Upper lobe of left lung (tissue), 6 donors: ENCODE measurements at regions not wholly inside any gene's neighbourhood (a gene's known extent, or its start where the extent isn't known, plus 50 kb on each side); places are given as distances from the start of the nearest gene placed in this dataset.

Experiments
- ATAC-seq, 2 donors: fragments of 200-7000 bp; cut with Tn5 transposase; one replicate each; pipeline ENCODE4 v1.9.1; 2022; ENCODE audit warnings: mild to moderate bottlenecking in 2 of 2, moderate library complexity in 2 of 2; ENCODE audit not compliant: low FRiP score in 2 of 2
- DNase-seq, 2 donors: peaks; one replicate each; pipeline ENCODE4 v3.0.0-alpha.2; 2019 to 2020
- H3K27ac ChIP-seq, 4 donors: fragments of 200-600 bp; sonication (generic); one replicate each; pipeline ENCODE4 v1.5.1; 2016 to 2019
- H3K27me3 ChIP-seq, 4 donors: fragments of 200-600 bp; sonication (generic); one replicate each; pipeline ENCODE4 v1.5.1; 2017 to 2019
- H3K36me3 ChIP-seq, 4 donors: fragments of 200-600 bp; sonication (generic); one replicate each; pipeline ENCODE4 v1.5.1; 2016 to 2019
- H3K4me1 ChIP-seq, 4 donors: fragments of 200-600 bp; sonication (generic); one replicate each; pipeline ENCODE4 v1.5.1; 2018 to 2019
- H3K4me3 ChIP-seq, 4 donors: fragments of 200-600 bp; sonication (generic); one replicate each; pipeline ENCODE4 v1.5.1; 2017 to 2019; ENCODE audit warnings: mild to moderate bottlenecking in 2 of 4, moderate library complexity in 1 of 4
- H3K9me3 ChIP-seq, 4 donors: fragments of 200-600 bp; sonication (generic); one replicate each; pipeline ENCODE4 v1.5.1; 2018 to 2019
- EP300 ChIP-seq, 4 donors: sonication (generic); formaldehyde crosslinking; IDR thresholded peaks; one replicate each; pipeline ENCODE4 v1.5.1; 2017; ENCODE audit warnings: antibody characterized with exemption in 4 of 4, control low read depth in 2 of 4
- POLR2A ChIP-seq, 4 donors: fragments of 450-650 bp; IDR thresholded peaks; one replicate each; pipeline ENCODE4 v1.5.1; 2016 to 2017; ENCODE audit warnings: antibody characterized with exemption in 4 of 4, mild to moderate bottlenecking in 2 of 4
- POLR2AphosphoS5 ChIP-seq, 2 donors: sonication (generic); formaldehyde crosslinking; IDR thresholded peaks; one replicate each; pipeline ENCODE4 v1.5.1; 2017; ENCODE audit warnings: antibody characterized with exemption in 2 of 2
- WGBS, 2 donors: methylation state at CpG; one replicate each; pipeline ENCODE4 v1.1.5; 2017 to 2018; 5-methylcytosine and 5-hydroxymethylcytosine counted together
- TF ChIP-seq, protein P1 (sequence below), 6 experiments: fragments of 450-650 bp in 4 of 6; fragments of 200-600 bp in 2 of 6; sonication (generic) in 2 of 6; IDR thresholded peaks; one replicate each; pipeline ENCODE4 v1.5.1; 2016 to 2019; ENCODE audit warnings: antibody characterized with exemption in 6 of 6
- donor health status: DM: no; HTN: no; CAD: no; lungs with moderate emphysema.
- donor health status: DM: no; HTN: yes; CAD: no; lungs with severe emphysema.

DNA sequence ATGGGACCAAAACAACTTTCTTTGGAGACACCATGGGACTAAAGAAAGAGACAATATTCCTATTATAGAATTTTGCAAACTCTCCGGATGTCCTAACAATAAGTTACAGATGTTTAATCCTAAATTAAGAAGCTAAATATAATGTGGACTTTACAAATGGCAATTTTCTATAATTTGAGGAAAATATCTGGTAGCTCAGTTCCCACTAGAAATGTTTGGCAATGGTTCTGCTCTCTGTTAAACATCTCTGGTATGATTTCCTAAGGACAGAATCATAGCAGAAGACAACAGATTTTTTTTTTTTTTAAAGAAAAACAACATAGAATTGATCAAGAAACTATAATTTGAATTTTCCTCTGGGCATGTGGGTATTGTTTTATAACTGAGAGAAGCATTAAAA is 232.8 kb downstream of the ENC1 start:
- 93 to 95% methylated on average over 1 of the region's 1 CpG for WGBS, 2 donors
- H3K36me3 ChIP-seq, result no peaks in the 10 kb centered on the region
- TF ChIP-seq POLR2A (IDR thresholded peaks at IDR 0.05) (no peak), POLR2AphosphoS5 (IDR thresholded peaks at IDR 0.05) (no peak), EP300 (IDR thresholded peaks at IDR 0.05) (no peak)
- TF ChIP-seq, protein P1, sequence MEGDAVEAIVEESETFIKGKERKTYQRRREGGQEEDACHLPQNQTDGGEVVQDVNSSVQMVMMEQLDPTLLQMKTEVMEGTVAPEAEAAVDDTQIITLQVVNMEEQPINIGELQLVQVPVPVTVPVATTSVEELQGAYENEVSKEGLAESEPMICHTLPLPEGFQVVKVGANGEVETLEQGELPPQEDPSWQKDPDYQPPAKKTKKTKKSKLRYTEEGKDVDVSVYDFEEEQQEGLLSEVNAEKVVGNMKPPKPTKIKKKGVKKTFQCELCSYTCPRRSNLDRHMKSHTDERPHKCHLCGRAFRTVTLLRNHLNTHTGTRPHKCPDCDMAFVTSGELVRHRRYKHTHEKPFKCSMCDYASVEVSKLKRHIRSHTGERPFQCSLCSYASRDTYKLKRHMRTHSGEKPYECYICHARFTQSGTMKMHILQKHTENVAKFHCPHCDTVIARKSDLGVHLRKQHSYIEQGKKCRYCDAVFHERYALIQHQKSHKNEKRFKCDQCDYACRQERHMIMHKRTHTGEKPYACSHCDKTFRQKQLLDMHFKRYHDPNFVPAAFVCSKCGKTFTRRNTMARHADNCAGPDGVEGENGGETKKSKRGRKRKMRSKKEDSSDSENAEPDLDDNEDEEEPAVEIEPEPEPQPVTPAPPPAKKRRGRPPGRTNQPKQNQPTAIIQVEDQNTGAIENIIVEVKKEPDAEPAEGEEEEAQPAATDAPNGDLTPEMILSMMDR (IDR thresholded peaks at IDR 0.05), result no peak
- no peak overlapping the region for H3K27ac ChIP-seq
- peaks cover 10 to 17% (median 13%) of the 10 kb centered on the region in 4 donors for H3K4me1 ChIP-seq
- no peak for ATAC-seq
- no peak overlapping the region for H3K4me3 ChIP-seq
- no peak for DNase-seq
- H3K9me3 ChIP-seq, result no peaks in the 10 kb centered on the region
- H3K27me3 ChIP-seq, result no peaks in the 10 kb centered on the region

DNA sequence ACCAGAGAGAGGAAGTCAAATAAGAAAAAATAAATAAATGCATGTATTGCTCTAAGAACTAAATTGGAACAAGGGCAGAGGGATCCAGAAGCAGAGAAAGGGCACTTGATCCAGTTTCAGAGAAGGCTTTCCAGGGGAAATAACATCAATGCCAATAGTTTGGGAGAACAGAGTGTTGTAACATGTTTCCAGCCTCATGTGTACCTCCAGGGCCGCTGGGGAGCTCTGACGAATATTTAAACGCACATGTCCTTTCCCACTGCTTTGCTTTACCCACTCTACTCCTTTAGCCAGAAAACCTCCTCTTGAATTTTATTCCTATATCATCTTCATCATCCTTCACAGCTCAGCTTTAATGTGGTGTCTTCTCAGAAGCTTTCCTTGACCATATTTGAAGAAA is 233.7 kb downstream of the ENC1 start:
- Histone ChIP-seq H3K27me3 (no peaks in the 10 kb centered on the region), H3K27ac (no peak overlapping the region), H3K4me1 (peaks cover 10 to 17% (median 13%) of the 10 kb centered on the region in 4 donors), H3K4me3 (no peak overlapping the region), H3K36me3 (no peaks in the 10 kb centered on the region), H3K9me3 (no peaks in the 10 kb centered on the region)
- TF ChIP-seq, protein P1 (IDR thresholded peaks at IDR 0.05), result no peak
- TF ChIP-seq POLR2A (IDR thresholded peaks at IDR 0.05) (no peak), POLR2AphosphoS5 (IDR thresholded peaks at IDR 0.05) (no peak), EP300 (IDR thresholded peaks at IDR 0.05) (no peak)
- ATAC-seq, result no peak
- WGBS, 2 donors, result 55 to 76% methylated on average over 3 of the region's 3 CpGs
- DNase-seq, result no peak

DNA sequence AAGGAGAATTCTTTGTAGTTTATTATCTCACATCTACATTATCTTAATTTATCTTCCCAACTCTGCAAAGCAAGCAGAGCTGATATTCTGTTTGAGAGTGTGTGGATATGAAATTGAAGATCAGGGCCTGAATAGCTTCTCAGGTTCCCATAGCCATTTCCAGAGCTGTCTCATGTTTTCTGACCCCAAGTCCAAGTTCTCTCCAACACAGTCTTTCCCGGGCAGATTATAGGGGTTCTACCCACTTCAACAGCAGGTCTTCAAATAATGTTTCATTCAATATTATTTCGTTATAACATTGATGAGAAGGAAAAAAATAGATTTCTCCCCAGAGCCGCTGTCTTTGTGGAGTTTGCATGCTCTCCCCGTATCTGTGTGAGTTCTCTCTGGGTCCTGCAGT is 234.9 kb downstream of the ENC1 start:
- no peak overlapping the region for H3K4me3 ChIP-seq
- no peak overlapping the region for H3K27ac ChIP-seq
- no peaks in the 10 kb centered on the region for H3K27me3 ChIP-seq
- TF ChIP-seq POLR2A (IDR thresholded peaks at IDR 0.05) (no peak), POLR2AphosphoS5 (IDR thresholded peaks at IDR 0.05) (no peak), EP300 (IDR thresholded peaks at IDR 0.05) (no peak)
- TF ChIP-seq, protein P1 (IDR thresholded peaks at IDR 0.05), result no peak
- ATAC-seq (no peak), DNase-seq (no peak)
- 91 to 97% methylated on average over 4 of the region's 4 CpGs for WGBS, 2 donors
- H3K36me3 ChIP-seq, result no peaks in the 10 kb centered on the region
- no peaks in the 10 kb centered on the region for H3K9me3 ChIP-seq
- H3K4me1 ChIP-seq, result peaks cover 7 to 17% (median 13%) of the 10 kb centered on the region in 4 donors

DNA sequence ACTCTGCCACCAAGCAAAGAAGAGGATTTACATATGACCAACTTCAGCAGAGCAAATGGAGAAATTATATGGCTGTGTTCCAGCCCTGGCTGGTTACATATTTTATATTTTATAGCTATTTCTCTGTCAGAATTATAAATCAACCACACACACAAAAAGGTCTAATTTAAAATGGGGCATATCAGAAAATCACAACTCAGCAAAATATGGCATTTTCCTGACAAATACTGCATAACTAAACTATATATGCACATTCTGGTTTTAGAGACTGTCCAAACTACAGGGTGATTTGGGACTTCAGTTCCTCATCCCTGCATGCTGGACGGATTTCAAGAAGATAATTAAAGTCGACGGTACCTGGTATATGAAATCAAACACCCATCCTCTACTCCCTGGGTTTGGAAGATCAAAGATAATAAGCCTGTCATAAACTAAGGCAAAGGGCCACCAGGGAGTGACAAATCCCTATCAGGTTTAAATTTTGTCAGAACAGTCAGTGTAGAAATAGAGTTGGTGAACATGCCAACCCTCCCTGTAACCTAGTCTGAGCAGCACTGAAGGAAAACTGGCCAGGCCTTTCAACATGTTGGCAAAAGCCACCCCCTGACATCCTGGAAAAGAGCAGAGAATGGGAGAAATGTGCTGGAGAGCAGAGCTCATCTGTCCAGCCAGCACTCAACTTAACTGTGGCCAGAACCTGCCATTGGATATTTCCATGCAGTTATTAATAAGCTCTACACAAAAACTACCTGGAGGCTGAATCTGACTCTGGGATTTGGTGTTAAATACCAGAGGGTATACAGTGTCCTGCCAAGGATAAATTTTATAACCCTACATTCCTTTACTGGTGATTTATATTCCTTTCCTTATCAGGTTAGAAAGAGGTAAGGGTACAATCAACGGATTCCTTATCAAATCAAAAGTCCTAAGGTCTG is 235.7 kb downstream of the ENC1 start:
- peaks cover 7 to 17% (median 13%) of the 10 kb centered on the region in 4 donors for H3K4me1 ChIP-seq
- no peak overlapping the region for H3K4me3 ChIP-seq
- no peaks in the 10 kb centered on the region for H3K27me3 ChIP-seq
- 84 to 87% methylated on average over 4 of the region's 4 CpGs for WGBS, 2 donors
- TF ChIP-seq, protein P1 (IDR thresholded peaks at IDR 0.05), result no peak
- ATAC-seq, result no peak
- DNase-seq, result no peak
- no peak overlapping the region for H3K27ac ChIP-seq
- no peaks in the 10 kb centered on the region for H3K9me3 ChIP-seq
- no peaks in the 10 kb centered on the region for H3K36me3 ChIP-seq

DNA sequence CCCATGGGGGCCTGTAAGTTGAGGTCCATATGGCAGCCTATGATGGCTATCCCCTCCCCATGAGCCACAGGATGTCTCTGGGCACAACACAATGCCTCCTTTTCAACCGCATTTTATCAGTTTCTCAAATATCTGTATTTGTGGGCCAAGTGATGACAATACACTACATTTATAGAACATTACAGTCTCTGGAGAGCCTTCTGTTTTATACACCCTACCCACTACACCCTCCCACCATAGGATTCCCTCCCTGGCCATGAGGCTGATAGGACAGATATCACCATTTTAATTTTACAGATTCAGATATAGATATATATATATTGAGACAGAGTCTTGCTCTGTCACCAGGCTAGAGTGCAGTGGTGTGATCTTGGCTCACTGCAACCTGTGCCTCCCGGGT is 236.8 kb downstream of the ENC1 start:
- TF ChIP-seq POLR2AphosphoS5 (IDR thresholded peaks at IDR 0.05), result no peak
- TF ChIP-seq POLR2A (IDR thresholded peaks at IDR 0.05), result no peak
- TF ChIP-seq, protein P1 (IDR thresholded peaks at IDR 0.05), result no peak
- TF ChIP-seq EP300 (IDR thresholded peaks at IDR 0.05), result no peak
- H3K4me3 ChIP-seq, result no peak overlapping the region
- WGBS, 2 donors, result 87 to 100% methylated on average over 1 to 2 of the region's 2 CpGs
- DNase-seq, result no peak
- H3K4me1 ChIP-seq, result peaks cover 4 to 12% (median 7%) of the 10 kb centered on the region in 4 donors
- no peak for ATAC-seq
- H3K36me3 ChIP-seq, result no peaks in the 10 kb centered on the region
- no peaks in the 10 kb centered on the region for H3K9me3 ChIP-seq
- no peaks in the 10 kb centered on the region for H3K27me3 ChIP-seq
- no peak overlapping the region for H3K27ac ChIP-seq
